DOHH2 (cell line): ENCODE measurements at regions not wholly inside any gene's neighbourhood (a gene's known extent, or its start where the extent isn't known, plus 50 kb on each side); places are given as distances from the start of the nearest gene placed in this dataset.

Experiments used
- H3F3A ChIP-seq: fragments of 200-600 bp; sonication (generic), shearing (Covaris generic); 2 replicates; pipeline ENCODE4 v1.6.0; 2016; ENCODE audit warnings: antibody characterized with exemption, mild to moderate bottlenecking; ENCODE audit not compliant: control insufficient read depth, insufficient read depth
- H3K27ac ChIP-seq: fragments of 200-600 bp; sonication (generic); 2 replicates; pipeline ENCODE4 v1.5.1; 2014; ENCODE audit warnings: low read depth, mild to moderate bottlenecking, low read length, moderate library complexity
- H3K27me3 ChIP-seq: fragments of 200-600 bp; sonication (generic); 2 replicates; pipeline ENCODE4 v1.6.1; 2014; ENCODE audit warnings: mild to moderate bottlenecking, low read length, mixed read lengths; ENCODE audit not compliant: control insufficient read depth
- H3K36me3 ChIP-seq: fragments of 200-600 bp; sonication (generic); 2 replicates; pipeline ENCODE4 v1.6.1; 2014; ENCODE audit warnings: mild to moderate bottlenecking, low read length, moderate library complexity, mixed read lengths; ENCODE audit not compliant: control insufficient read depth
- H3K4me1 ChIP-seq: fragments of 200-600 bp; sonication (generic); 2 replicates; pipeline ENCODE4 v1.6.1; 2014; ENCODE audit warnings: mild to moderate bottlenecking, low read length, mixed read lengths; ENCODE audit not compliant: control insufficient read depth
- H3K4me2 ChIP-seq: fragments of 200-600 bp; sonication (generic); 2 replicates; pipeline ENCODE4 v1.6.0; 2014; ENCODE audit warnings: mild to moderate bottlenecking, low read length, moderate library complexity
- H3K4me3 ChIP-seq: fragments of 200-600 bp; sonication (generic); 2 replicates; pipeline ENCODE4 v1.5.1; 2014; ENCODE audit warnings: mild to moderate bottlenecking, low read length, mixed read lengths
- H3K79me2 ChIP-seq: fragments of 200-600 bp; sonication (generic); 2 replicates; pipeline ENCODE4 v1.6.1; 2014; ENCODE audit warnings: mild to moderate bottlenecking, low read length, mixed read lengths; ENCODE audit not compliant: control insufficient read depth
- H3K9me2 ChIP-seq: fragments of 200-600 bp; sonication (generic); replicated peaks from 2 replicates; pipeline ENCODE4 v1.6.1; 2014; ENCODE audit warnings: mild to moderate bottlenecking, low read length, mixed read lengths; ENCODE audit not compliant: control insufficient read depth
- H3K9me3 ChIP-seq: fragments of 200-600 bp; sonication (generic); 2 replicates; pipeline ENCODE4 v1.6.1; 2014; ENCODE audit warnings: antibody characterized with exemption, low read length, mixed read lengths; ENCODE audit not compliant: control insufficient read depth, insufficient read depth
- H4K20me1 ChIP-seq: fragments of 200-600 bp; sonication (generic); 2 replicates; pipeline ENCODE4 v1.6.0; 2014; ENCODE audit warnings: low read depth, mild to moderate bottlenecking, antibody characterized with exemption, low read length, moderate library complexity; ENCODE audit not compliant: control insufficient read depth, insufficient read depth
- CTCF ChIP-seq: fragments of 200-600 bp; sonication (generic); IDR thresholded peaks from one replicate; pipeline ENCODE4 v1.5.1; 2014; ENCODE audit warnings: antibody characterized with exemption, mild to moderate bottlenecking, low read depth, low read length; ENCODE audit not compliant: poor library complexity, severe bottlenecking
- EZH2phosphoT487 ChIP-seq: fragments of 200-600 bp; sonication (generic); IDR thresholded peaks from 2 replicates; pipeline ENCODE4 v1.6.1; 2017; ENCODE audit warnings: borderline replicate concordance, mild to moderate bottlenecking, antibody characterized with exemption, low read length, moderate library complexity, mixed read lengths

- TF ChIP-seq EZH2phosphoT487 (no peak), CTCF (no peak)
- Histone ChIP-seq H3K4me2 (no peak overlapping the region), H3K9me3 (no peaks in the 10 kb centered on the region), H3K4me1 (no peaks in the 10 kb centered on the region), H3F3A (no peaks in the 10 kb centered on the region), H3K27me3 (no peaks in the 10 kb centered on the region), H3K79me2 (no peaks in the 10 kb centered on the region), H3K27ac (no peak overlapping the region), H3K9me2 (no peaks in the 10 kb centered on the region), H3K36me3 (no peaks in the 10 kb centered on the region), H3K4me3 (no peak overlapping the region), H4K20me1 (no peaks in the 10 kb centered on the region)
Measured at GRCh38 chrX:138866643-138867042, 155.1 kb upstream of the FGF13 start.

DNA sequence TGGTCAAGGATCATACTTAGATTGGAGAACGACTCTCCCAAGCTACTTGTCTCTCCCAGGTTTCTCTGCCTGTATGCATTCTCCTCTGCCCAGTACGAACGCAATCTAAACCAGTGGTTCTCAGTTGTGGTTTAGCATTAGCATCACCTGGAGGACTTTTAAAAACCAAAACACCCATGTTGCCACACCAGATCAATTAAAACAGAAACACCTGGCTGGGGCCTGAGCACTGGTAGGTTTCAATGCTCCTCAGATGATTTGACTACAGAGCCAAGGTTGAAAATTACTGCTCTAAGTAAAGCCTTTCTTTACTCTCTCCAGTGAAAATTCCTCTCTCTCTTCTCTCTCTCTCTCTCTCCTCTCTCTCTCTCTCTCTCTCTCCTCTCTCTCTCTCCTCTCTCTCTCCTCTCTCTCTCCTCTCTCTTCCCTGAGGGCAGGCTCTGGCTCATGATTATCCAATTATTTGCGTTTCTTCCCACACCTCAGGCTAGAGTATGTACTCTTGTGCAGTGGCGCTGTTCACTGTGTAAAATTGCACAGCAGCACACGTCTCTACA, 153.7 kb upstream of the FGF13 start:
- H3F3A ChIP-seq: no peaks in the 10 kb centered on the region
- TF ChIP-seq CTCF (no peak), EZH2phosphoT487 (no peak)
- no peak overlapping the region for H3K27ac ChIP-seq
- H3K9me2 ChIP-seq: no peaks in the 10 kb centered on the region
- no peak overlapping the region for H3K4me2 ChIP-seq
- no peaks in the 10 kb centered on the region for H3K4me1 ChIP-seq
- no peaks in the 10 kb centered on the region for H3K36me3 ChIP-seq
- H3K4me3 ChIP-seq: no peak overlapping the region
- H3K27me3 ChIP-seq: no peaks in the 10 kb centered on the region
- H4K20me1 ChIP-seq: no peaks in the 10 kb centered on the region
- H3K9me3 ChIP-seq: no peaks in the 10 kb centered on the region
- H3K79me2 ChIP-seq: no peaks in the 10 kb centered on the region

DNA sequence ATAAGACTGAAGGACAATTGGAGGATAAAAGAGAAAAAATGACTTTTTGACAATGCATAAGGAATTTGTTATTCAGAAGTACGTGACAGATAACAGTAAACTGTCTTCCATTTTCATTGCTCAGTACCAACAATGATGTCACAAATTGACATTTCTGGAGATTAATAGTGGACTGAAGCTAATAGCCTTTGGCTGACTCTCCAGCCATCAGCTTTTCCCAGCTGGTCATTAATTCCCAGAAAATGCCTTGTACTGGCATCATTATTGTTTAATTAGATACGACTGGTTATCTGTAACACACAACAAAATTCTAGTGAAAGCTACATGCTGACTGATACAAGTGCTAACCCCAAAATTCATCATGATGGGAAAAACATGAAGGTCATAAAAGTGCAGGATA, 147.9 kb upstream of the FGF13 start:
- Histone ChIP-seq H3K27ac (no peak overlapping the region), H3K4me3 (no peak overlapping the region), H3K4me2 (no peak overlapping the region), H3F3A (no peaks in the 10 kb centered on the region), H3K79me2 (no peaks in the 10 kb centered on the region), H3K4me1 (no peaks in the 10 kb centered on the region), H3K9me2 (no peaks in the 10 kb centered on the region), H4K20me1 (no peaks in the 10 kb centered on the region), H3K9me3 (no peaks in the 10 kb centered on the region), H3K27me3 (no peaks in the 10 kb centered on the region), H3K36me3 (no peaks in the 10 kb centered on the region)
- no peak for TF ChIP-seq CTCF
- no peak for TF ChIP-seq EZH2phosphoT487
